ENCODE measurements at regions not wholly inside any gene's neighbourhood (a gene's known extent, or its start where the extent isn't known, plus 50 kb on each side); places are given as distances from the start of the nearest gene placed in this dataset.
A peak's percentile ranks its signal among the peaks of the same experiment; 100 is the strongest.

DNA sequence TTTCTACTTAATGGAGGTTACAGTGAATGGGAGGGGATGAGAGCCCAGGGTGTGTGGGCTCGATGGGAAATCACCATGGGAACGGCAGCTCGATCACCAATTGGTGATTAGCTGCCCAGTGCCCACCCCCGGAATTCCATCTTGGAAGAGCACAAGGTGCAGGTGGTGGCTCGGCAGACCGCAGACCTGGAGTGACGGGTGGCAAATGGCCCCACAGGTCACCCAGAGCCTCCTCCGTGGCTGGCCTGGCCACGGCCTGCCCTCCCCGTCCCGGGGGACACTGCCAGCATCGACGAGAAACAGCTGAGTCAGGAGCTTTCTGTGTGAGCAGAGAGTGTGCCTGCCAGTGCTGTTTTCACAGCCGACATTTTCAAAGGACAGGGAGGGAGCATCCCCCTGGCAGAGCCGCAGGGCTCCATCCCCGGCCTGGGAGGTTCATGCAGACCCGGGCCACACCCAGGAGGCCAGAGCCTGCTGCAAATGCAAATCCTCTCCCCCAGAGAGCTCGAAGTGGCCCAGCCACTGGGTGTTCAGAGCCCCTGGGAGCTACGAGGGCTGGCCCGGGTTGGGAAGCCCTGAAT is 176.4 kb upstream of the MYT1L start:
- H3K4me3 ChIP-seq = no peak overlapping the region
- H3K27ac ChIP-seq = no peak overlapping the region
- no peak for DNase-seq (ENCODE audit: low read depth in 1 of 2, low spot score in 2 of 2)
- no peaks in the 10 kb centered on the region for H3K4me1 ChIP-seq (replicated peaks)
- no peaks in the 10 kb centered on the region for H3K27me3 ChIP-seq (replicated peaks)
- no peaks in the 10 kb centered on the region for H3K36me3 ChIP-seq
- no peaks in the 10 kb centered on the region for H3K9me3 ChIP-seq (replicated peaks)

- H3K9me3 ChIP-seq (replicated peaks) = no peaks in the 10 kb centered on the region
- H3K4me1 ChIP-seq (replicated peaks) = no peaks in the 10 kb centered on the region
- H3K27ac ChIP-seq = no peak overlapping the region
- H3K4me3 ChIP-seq = no peak overlapping the region
- peak in 1 of 2 experiments; percentile 25 for DNase-seq (ENCODE audit: low read depth in 1 of 2, low spot score in 2 of 2)
- H3K36me3 ChIP-seq = no peaks in the 10 kb centered on the region
- no peaks in the 10 kb centered on the region for H3K27me3 ChIP-seq (replicated peaks)
Observed at GRCh38 chr2:2506536-2506935, 175.5 kb upstream of the MYT1L start.

DNA sequence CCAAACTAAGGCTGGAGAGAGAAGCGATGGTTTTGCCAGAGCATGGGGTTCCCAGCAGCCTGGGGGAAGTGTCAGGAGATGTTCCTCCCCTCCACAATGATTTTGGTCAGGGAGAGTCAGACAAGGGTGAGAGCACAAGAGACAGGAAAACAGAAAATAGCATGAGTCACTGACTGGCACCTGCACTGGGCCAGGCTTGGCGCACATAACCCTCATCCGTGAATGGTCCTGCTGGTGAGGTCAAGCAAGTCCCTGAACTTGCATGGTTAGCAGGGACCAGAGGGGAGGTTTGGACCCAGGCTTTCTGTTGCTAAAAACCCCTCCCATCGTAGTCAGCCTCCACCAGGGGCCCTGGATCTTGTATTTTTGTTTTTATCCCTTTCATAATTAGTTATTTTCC is 174.5 kb upstream of the MYT1L start:
- Histone ChIP-seq H3K27ac (no peak overlapping the region), H3K4me3 (no peak overlapping the region), H3K36me3 (no peaks in the 10 kb centered on the region), H3K4me1 (replicated peaks) (no peaks in the 10 kb centered on the region), H3K27me3 (replicated peaks) (no peaks in the 10 kb centered on the region), H3K9me3 (replicated peaks) (no peaks in the 10 kb centered on the region)
- DNase-seq (ENCODE audit: low read depth in 1 of 2, low spot score in 2 of 2) = no peak

- Histone ChIP-seq H3K4me1 (replicated peaks) (no peaks in the 10 kb centered on the region), H3K9me3 (replicated peaks) (no peaks in the 10 kb centered on the region), H3K27ac (no peak overlapping the region), H3K4me3 (no peak overlapping the region), H3K36me3 (no peaks in the 10 kb centered on the region), H3K27me3 (replicated peaks) (no peaks in the 10 kb centered on the region)
- no peak for DNase-seq (ENCODE audit: low read depth in 1 of 2, low spot score in 2 of 2)
Observed at GRCh38 chr2:2503864-2504418, 172.9 kb upstream of the MYT1L start.

DNA sequence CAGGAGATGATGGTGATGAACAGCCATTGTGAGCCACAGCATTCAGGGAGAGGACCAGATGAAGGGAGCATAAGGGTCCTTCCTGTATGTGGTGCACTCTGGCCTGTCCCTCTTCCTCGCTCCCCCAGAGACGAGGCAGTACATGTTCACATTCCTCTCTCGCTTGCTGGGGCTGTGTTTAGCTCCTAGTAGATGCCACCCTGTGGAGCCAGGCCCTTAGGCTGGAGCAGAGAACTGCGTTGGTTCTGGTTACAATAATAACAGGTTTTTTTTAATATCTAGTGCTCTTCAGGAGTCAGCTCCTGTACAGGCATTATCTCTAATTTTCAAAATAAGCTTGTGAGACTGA is 171.1 kb upstream of the MYT1L start:
- no peak overlapping the region for H3K27ac ChIP-seq
- no peak for DNase-seq (ENCODE audit: low read depth in 1 of 2, low spot score in 2 of 2)

GRCh38 chr2:2501454-2502200 is 170.6 kb upstream of the MYT1L start:
- no peak overlapping the region for H3K4me3 ChIP-seq
- no peak overlapping the region for H3K27ac ChIP-seq
- no peaks in the 10 kb centered on the region for H3K36me3 ChIP-seq
- H3K27me3 ChIP-seq (replicated peaks) = no peaks in the 10 kb centered on the region
- no peaks in the 10 kb centered on the region for H3K4me1 ChIP-seq (replicated peaks)
- no peak for DNase-seq (ENCODE audit: low read depth in 1 of 2, low spot score in 2 of 2)
- H3K9me3 ChIP-seq (replicated peaks) = no peaks in the 10 kb centered on the region

More for the DNA sequence above, 171.1 kb upstream of the MYT1L start:
- Histone ChIP-seq H3K27me3 (replicated peaks) (no peaks in the 10 kb centered on the region), H3K9me3 (replicated peaks) (no peaks in the 10 kb centered on the region), H3K4me1 (replicated peaks) (no peaks in the 10 kb centered on the region), H3K4me3 (no peak overlapping the region), H3K36me3 (no peaks in the 10 kb centered on the region)

- DNase-seq (ENCODE audit: low read depth in 1 of 2, low spot score in 2 of 2) = no peak
- Histone ChIP-seq H3K9me3 (replicated peaks) (no peaks in the 10 kb centered on the region), H3K36me3 (no peaks in the 10 kb centered on the region), H3K4me1 (replicated peaks) (no peaks in the 10 kb centered on the region), H3K4me3 (no peak overlapping the region), H3K27me3 (replicated peaks) (no peaks in the 10 kb centered on the region), H3K27ac (no peak overlapping the region)
Observed at GRCh38 chr2:2495606-2496005, 164.5 kb upstream of the MYT1L start.

DNA sequence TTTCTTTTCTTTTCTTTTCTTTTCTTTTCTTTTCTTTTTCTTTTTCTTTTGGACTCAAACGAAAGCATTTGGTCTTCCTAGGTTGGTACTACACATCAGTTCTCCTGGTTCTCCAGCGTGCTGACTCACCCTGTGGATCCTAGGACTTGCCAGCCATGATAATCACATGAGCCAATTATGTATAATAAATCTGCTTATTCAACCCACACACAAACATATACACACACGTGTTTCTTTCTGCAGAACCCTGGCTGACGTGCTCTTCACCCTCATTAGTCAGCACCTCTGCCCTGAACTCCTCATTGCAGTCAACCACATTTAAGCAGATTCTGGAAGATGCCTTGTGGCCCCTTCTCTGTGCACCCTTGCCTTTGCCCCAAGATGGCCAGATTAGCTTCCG is 162.4 kb upstream of the MYT1L start:
- Histone ChIP-seq H3K27ac (no peak overlapping the region), H3K27me3 (replicated peaks) (no peaks in the 10 kb centered on the region), H3K4me1 (replicated peaks) (no peaks in the 10 kb centered on the region), H3K4me3 (no peak overlapping the region), H3K9me3 (replicated peaks) (no peaks in the 10 kb centered on the region), H3K36me3 (no peaks in the 10 kb centered on the region)
- DNase-seq (ENCODE audit: low read depth in 1 of 2, low spot score in 2 of 2) = no peak

DNA sequence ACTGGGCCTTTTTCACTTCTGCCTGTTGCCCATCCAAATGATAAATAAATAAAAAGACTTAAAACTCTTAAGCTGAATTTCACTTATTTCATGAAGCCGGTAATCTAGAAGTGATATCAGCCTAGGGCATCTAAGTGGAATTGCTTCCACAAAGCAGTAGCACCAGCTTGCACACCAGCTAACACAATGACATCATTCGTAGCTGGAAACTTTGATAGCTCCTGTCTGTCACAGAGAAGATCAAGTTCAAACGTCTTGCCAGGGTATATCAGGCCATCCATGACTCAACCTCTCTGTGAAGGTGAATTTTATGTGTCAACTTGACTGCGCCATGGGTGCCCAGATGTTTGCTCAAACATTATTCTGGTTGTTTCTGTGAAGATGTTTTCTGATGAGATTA is 161.7 kb upstream of the MYT1L start:
- Histone ChIP-seq H3K4me1 (replicated peaks) (no peaks in the 10 kb centered on the region), H3K27me3 (replicated peaks) (no peaks in the 10 kb centered on the region), H3K9me3 (replicated peaks) (no peaks in the 10 kb centered on the region), H3K36me3 (no peaks in the 10 kb centered on the region), H3K4me3 (no peak overlapping the region), H3K27ac (no peak overlapping the region)
- no peak for DNase-seq (ENCODE audit: low read depth in 1 of 2, low spot score in 2 of 2)

- no peaks in the 10 kb centered on the region for H3K9me3 ChIP-seq (replicated peaks)
- DNase-seq (ENCODE audit: low read depth in 1 of 2, low spot score in 2 of 2) = no peak
- no peaks in the 10 kb centered on the region for H3K4me1 ChIP-seq (replicated peaks)
- H3K4me3 ChIP-seq = no peak overlapping the region
- no peaks in the 10 kb centered on the region for H3K27me3 ChIP-seq (replicated peaks)
- no peak overlapping the region for H3K27ac ChIP-seq
- no peaks in the 10 kb centered on the region for H3K36me3 ChIP-seq
Observed at GRCh38 chr2:2491964-2492363, 160.9 kb upstream of the MYT1L start.

DNA sequence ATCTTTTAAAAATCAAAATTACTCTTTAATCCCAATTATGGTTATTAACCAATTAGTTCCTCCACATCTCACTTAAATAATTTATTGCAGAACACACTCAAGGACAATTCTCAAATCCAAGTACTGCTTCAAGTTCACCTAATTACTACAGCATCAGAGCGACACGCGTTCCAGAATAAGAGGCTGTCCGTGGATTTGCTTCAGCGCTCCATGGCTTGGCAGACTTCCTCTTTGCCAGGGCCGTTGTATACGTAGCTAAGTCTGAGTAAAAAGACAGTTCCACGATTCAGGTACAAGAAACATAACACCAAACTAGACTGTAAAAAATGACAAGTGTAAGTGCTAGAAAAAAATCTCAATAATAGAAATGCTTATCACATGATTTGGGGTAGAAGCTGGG is 153.2 kb upstream of the MYT1L start:
- Histone ChIP-seq H3K9me3 (replicated peaks) (no peaks in the 10 kb centered on the region), H3K27me3 (replicated peaks) (no peaks in the 10 kb centered on the region), H3K36me3 (no peaks in the 10 kb centered on the region), H3K27ac (no peak overlapping the region), H3K4me3 (no peak overlapping the region), H3K4me1 (replicated peaks) (no peaks in the 10 kb centered on the region)
- no peak for DNase-seq (ENCODE audit: low read depth in 1 of 2, low spot score in 2 of 2)

- Histone ChIP-seq H3K4me3 (no peak overlapping the region), H3K27me3 (replicated peaks) (no peaks in the 10 kb centered on the region), H3K27ac (no peak overlapping the region), H3K9me3 (replicated peaks) (no peaks in the 10 kb centered on the region), H3K36me3 (no peaks in the 10 kb centered on the region), H3K4me1 (replicated peaks) (no peaks in the 10 kb centered on the region)
- DNase-seq (ENCODE audit: low read depth in 1 of 2, low spot score in 2 of 2) = no peak
Observed at GRCh38 chr2:2482851-2483250, 151.8 kb upstream of the MYT1L start.

DNA sequence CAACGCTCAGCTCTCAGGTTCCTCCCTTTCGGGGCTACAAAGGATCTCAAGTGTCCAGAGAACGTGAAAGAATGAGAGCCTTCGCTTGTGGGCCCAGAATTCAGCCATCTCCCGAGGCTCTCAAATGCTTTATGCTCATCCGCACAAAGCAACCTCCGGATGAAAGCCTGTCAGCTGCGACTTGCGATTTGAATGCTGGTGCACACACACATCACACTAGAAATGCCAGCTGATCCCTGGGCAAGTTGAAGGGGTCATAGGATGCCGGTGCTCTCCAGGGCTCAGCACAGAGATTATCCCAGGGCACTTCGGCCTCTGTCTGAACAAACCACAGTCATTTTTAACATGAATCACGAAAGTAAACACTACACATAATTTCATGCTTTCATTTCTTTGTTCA is 141.8 kb upstream of the MYT1L start:
- Histone ChIP-seq H3K4me3 (no peak overlapping the region), H3K4me1 (replicated peaks) (no peaks in the 10 kb centered on the region), H3K36me3 (no peaks in the 10 kb centered on the region), H3K9me3 (replicated peaks) (no peaks in the 10 kb centered on the region), H3K27me3 (replicated peaks) (no peaks in the 10 kb centered on the region), H3K27ac (no peak overlapping the region)
- no peak for DNase-seq (ENCODE audit: low read depth in 1 of 2, low spot score in 2 of 2)

DNA sequence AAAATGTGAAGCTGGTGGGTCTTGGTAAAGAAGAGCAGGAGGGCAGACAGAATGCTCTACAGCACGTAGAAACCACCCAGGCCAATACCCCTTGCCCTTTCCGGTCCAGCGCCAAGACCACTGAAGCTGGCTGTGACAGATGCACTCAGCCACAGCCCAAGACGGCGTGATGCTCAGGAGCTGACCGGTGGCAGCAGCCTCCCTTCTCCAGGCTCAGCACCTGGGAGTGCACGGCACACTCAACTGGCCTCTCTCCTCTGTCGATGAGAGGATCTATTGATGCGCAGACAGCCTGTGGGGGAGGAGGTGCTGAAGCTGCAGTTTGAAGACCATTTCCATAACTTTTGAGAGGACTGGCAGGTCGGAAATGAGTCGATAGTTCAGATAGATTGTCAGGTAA is 141.0 kb upstream of the MYT1L start:
- Histone ChIP-seq H3K4me1 (replicated peaks) (no peaks in the 10 kb centered on the region), H3K9me3 (replicated peaks) (no peaks in the 10 kb centered on the region), H3K36me3 (no peaks in the 10 kb centered on the region), H3K27ac (no peak overlapping the region), H3K4me3 (no peak overlapping the region), H3K27me3 (replicated peaks) (no peaks in the 10 kb centered on the region)
- DNase-seq (ENCODE audit: low read depth in 1 of 2, low spot score in 2 of 2) = no peak

GRCh38 chr2:2466534-2466933 is 135.5 kb upstream of the MYT1L start:
- DNase-seq (ENCODE audit: low read depth in 1 of 2, low spot score in 2 of 2) = no peak
- H3K4me3 ChIP-seq = no peak overlapping the region
- no peak overlapping the region for H3K27ac ChIP-seq
- H3K36me3 ChIP-seq = no peaks in the 10 kb centered on the region
- H3K9me3 ChIP-seq (replicated peaks) = no peaks in the 10 kb centered on the region
- H3K27me3 ChIP-seq (replicated peaks) = no peaks in the 10 kb centered on the region
- H3K4me1 ChIP-seq (replicated peaks) = no peaks in the 10 kb centered on the region
